Fibroblast of pulmonary artery (primary cell): ENCODE measurements at regions not wholly inside any gene's neighbourhood (a gene's known extent, or its start where the extent isn't known, plus 50 kb on each side); places are given as distances from the start of the nearest gene placed in this dataset.

ENCODE experiments used
- DNase-seq: peaks from one replicate; pipeline ENCODE4 v3.0.0-alpha.2; 2010; ENCODE audit warnings: low read depth
- H3K4me3 ChIP-seq: replicated peaks from 2 replicates; pipeline ENCODE4 v1.5.1; 2011; ENCODE audit warnings: low read depth, mild to moderate bottlenecking, control low read depth, low read length, moderate library complexity
- TF ChIP-seq, protein P1 (sequence below): IDR thresholded peaks from 2 replicates; pipeline ENCODE4 v1.5.1; 2011; ENCODE audit warnings: mild to moderate bottlenecking, control low read depth, low read length, inconsistent platforms; ENCODE audit errors: missing control alignments

DNA sequence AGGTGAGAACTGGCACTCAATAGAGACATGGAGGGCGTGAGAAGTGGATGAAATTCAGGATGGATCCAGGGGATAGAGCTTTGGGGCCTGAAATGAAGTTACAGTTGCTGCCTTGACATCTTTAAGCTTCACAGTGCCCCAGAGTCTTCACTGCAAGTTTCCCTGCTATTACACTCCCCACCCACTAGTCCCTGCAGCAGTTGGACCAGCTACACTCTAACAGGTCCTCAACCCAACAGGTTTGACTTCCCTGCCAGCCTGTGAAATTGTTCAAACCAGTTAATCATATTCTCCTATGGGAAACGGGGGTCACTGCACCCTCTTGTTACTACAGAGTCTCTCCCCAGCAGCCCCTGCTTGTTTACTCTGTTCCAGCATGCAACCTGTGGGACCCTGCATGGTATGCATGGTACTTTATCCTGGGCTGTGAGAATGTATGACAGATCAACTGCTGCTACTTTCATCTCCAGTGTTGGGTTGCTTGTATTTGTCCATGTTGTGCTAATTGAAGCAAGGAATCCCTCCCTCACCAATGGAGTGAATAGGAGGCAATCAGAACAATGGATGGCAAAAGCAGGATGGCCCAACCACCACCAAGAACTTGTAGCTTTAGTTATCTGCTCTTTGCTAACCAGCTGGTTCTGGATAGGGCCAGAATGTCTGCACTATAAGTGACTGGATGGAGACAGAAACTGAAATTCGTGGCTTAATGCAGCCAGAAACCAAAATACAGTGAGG, 314.2 kb downstream of the OLFM4 start:
- DNase-seq: no peak
- TF ChIP-seq, protein P1, sequence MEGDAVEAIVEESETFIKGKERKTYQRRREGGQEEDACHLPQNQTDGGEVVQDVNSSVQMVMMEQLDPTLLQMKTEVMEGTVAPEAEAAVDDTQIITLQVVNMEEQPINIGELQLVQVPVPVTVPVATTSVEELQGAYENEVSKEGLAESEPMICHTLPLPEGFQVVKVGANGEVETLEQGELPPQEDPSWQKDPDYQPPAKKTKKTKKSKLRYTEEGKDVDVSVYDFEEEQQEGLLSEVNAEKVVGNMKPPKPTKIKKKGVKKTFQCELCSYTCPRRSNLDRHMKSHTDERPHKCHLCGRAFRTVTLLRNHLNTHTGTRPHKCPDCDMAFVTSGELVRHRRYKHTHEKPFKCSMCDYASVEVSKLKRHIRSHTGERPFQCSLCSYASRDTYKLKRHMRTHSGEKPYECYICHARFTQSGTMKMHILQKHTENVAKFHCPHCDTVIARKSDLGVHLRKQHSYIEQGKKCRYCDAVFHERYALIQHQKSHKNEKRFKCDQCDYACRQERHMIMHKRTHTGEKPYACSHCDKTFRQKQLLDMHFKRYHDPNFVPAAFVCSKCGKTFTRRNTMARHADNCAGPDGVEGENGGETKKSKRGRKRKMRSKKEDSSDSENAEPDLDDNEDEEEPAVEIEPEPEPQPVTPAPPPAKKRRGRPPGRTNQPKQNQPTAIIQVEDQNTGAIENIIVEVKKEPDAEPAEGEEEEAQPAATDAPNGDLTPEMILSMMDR: no peak
- H3K4me3 ChIP-seq: no peak overlapping the region

DNA sequence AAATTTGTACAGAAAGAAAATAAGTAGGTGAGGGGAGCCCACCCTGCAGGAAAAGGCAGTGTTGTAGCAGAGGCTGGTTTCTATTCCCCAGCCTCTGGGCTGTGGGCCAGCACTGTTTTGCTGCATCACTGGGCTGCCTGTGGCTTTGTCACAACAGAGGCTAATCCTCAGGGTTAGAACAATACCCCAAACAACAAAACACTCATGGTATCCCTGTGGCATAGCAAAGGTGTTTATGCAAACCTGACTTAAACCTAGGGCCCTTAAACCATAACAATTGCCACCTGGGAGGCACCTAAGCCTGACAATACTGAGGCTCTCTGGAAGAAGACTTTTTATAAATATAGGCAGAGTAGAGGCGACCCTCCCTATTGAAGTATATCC, 314.7 kb downstream of the OLFM4 start:
- H3K4me3 ChIP-seq: no peak overlapping the region
- no peak for DNase-seq
- TF ChIP-seq, protein P1: no peak

DNA sequence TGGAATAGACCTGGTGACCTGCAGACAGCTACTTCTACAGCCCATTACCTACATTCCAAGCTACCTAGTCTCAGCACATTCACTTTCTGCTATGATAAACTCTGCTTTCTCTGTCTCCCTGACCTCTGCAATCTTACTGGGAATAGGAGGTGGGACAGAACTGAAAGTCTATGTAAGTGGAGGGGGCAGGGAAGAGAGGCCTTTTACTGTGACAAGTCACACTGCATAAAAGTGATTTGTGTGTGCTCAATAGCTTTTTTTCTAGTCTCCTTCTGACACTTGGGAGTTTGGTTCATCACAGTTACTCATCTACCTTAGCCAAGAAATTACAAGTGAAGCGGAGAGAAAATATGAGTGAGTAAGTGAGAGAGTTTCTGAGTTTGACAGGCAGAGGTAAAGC, 322.4 kb downstream of the OLFM4 start:
- no peak overlapping the region for H3K4me3 ChIP-seq
- TF ChIP-seq, protein P1: no peak
- DNase-seq: no peak

DNA sequence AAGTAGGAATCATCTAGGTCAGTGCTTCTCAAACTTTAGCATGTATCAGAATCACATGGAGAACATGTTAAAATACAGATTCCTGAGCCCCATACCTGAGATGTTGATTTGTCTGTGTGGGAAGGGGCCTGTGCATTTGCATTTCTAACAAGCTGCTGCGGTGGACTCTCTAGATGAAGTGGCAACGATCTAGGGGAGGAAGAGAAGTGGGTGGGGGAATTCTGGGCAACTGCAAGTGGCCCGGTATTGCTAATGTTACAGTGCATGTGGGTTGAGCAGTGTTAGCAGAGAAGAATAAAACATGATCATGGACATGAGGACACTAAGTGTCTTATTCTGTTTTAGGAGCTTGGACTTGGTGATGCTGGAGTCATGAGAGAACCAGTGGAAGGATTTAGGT, 329.0 kb downstream of the OLFM4 start:
- TF ChIP-seq, protein P1: no peak

DNA sequence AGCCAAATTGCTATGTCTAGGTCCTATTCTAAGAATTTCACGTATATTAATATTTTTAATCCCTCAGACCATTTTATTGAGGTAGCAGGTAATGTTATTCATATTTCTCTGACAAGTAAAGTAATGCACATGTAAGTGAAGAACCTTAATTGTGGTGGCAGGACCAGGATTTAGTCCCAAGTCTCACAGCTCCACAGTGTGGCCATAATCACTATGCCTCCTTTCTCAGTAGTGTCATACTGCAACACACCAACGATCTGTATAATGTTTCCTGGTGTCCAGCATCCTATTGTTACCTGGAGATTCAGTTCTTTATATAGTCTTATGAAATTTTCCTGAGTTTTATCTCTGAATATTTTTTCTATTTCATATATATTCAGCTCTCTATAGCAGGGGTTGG, 340.3 kb downstream of the OLFM4 start:
- no peak overlapping the region for H3K4me3 ChIP-seq
- no peak for DNase-seq
- TF ChIP-seq, protein P1: no peak

More for the DNA sequence above, 329.0 kb downstream of the OLFM4 start:
- no peak for DNase-seq
- H3K4me3 ChIP-seq: no peak overlapping the region

DNA sequence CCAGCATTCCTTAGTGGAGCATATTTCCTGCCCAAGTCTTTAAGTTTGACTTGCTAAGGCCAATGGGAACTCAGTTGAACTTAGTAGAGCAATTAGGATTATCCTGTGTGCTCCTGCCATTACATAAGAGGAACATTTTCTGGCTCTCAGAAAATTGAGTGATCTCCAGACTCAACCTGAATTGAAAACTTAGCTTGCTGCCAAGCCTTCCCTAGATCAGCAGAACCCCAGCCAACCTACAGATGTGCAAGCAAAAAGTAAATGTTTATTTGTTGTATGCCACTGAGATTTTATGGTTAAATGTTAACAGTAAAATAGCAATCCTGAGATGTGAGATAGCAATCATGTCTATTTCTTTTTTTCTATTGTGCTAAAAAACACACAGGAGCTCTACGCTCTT, 350.9 kb downstream of the OLFM4 start:
- no peak for DNase-seq
- no peak overlapping the region for H3K4me3 ChIP-seq
- TF ChIP-seq, protein P1: no peak

DNA sequence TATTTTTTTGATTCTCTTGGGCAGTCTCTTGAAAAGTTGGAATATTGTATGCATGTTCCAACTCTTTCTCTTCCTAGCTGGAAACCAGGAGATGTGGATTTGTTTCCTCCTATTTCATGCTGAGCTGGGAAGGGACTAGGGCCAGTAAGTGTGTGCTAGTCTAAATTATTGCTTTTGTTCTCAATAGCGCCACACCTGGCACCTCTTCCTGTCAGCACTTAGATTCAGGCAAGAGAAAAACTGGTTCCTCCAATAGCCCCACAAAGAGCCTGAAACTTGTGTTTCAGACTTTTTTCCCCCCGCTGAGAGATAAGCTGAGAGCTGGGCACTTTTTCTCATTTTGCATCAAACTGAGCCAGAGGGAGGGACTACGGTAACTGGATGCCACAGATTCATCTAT, 353.4 kb downstream of the OLFM4 start:
- no peak overlapping the region for H3K4me3 ChIP-seq
- no peak for DNase-seq
- TF ChIP-seq, protein P1: no peak
